IMR-90 (cell line): ENCODE measurements at regions not wholly inside any gene's neighbourhood (a gene's known extent, or its start where the extent isn't known, plus 50 kb on each side); places are given as distances from the start of the nearest gene placed in this dataset.

ENCODE experiments used
- MAZ ChIP-seq: IDR thresholded peaks from 2 replicates; pipeline ENCODE4 v1.6.1; 2012; ENCODE audit warnings: low read depth, mild to moderate bottlenecking, low read length, improper control_type of control experiment, moderate library complexity, borderline replicate concordance
- POLR2A ChIP-seq: IDR thresholded peaks from 2 replicates; pipeline ENCODE4 v1.6.1; 2012; ENCODE audit warnings: mild to moderate bottlenecking, low read depth, low read length
- RFX5 ChIP-seq: IDR thresholded peaks from 2 replicates; pipeline ENCODE4 v1.8.0; 2012; ENCODE audit warnings: low read depth, mild to moderate bottlenecking, low read length, moderate library complexity
- TF ChIP-seq, protein P1 (sequence below): conservative IDR thresholded peaks from 2 replicates; pipeline ENCODE4 v1.5.1; 2012; ENCODE audit warnings: mild to moderate bottlenecking, low read depth, low read length, improper control_type of control experiment

DNA sequence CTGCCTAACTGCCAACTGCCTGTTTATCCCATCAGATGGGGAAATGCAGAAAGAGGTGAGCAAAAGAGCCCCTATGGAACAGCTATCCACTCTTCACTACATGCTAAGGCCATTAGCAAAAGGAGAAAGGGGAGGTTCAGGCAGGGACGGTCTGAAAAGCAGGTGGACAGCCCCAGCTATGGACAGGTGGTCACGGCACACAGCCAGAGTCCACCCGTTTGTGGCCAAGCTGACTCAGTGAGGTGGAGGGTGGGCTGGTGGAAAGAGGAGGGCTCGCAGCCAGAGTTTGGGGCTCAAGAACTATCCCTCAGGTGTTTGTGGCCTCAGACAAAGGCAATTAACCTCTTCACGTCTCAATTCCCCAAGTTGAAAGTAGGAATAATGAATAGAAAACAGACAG is 148.9 kb upstream of the UBE2E1 start:
- TF ChIP-seq, protein P1, sequence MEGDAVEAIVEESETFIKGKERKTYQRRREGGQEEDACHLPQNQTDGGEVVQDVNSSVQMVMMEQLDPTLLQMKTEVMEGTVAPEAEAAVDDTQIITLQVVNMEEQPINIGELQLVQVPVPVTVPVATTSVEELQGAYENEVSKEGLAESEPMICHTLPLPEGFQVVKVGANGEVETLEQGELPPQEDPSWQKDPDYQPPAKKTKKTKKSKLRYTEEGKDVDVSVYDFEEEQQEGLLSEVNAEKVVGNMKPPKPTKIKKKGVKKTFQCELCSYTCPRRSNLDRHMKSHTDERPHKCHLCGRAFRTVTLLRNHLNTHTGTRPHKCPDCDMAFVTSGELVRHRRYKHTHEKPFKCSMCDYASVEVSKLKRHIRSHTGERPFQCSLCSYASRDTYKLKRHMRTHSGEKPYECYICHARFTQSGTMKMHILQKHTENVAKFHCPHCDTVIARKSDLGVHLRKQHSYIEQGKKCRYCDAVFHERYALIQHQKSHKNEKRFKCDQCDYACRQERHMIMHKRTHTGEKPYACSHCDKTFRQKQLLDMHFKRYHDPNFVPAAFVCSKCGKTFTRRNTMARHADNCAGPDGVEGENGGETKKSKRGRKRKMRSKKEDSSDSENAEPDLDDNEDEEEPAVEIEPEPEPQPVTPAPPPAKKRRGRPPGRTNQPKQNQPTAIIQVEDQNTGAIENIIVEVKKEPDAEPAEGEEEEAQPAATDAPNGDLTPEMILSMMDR = no peak
- no peak for TF ChIP-seq POLR2A
- no peak for TF ChIP-seq RFX5
- no peak for TF ChIP-seq MAZ
